GM12872 (cell line): ENCODE measurements at regions not wholly inside any gene's neighbourhood (a gene's known extent, or its start where the extent isn't known, plus 50 kb on each side); places are given as distances from the start of the nearest gene placed in this dataset.

ENCODE experiments used
- CTCF ChIP-seq: IDR thresholded peaks from 3 replicates; pipeline ENCODE4 v1.5.1; 2011; ENCODE audit warnings: low read depth, mild to moderate bottlenecking, low read length, moderate library complexity; ENCODE audit not compliant: insufficient read depth

- TF ChIP-seq CTCF, result no peak
Measured at GRCh38 chr3:177356113-177356512, 158.8 kb upstream of the TBL1XR1 start.

GRCh38 chr3:177356952-177357351 is 159.7 kb upstream of the TBL1XR1 start:
- no peak for TF ChIP-seq CTCF

DNA sequence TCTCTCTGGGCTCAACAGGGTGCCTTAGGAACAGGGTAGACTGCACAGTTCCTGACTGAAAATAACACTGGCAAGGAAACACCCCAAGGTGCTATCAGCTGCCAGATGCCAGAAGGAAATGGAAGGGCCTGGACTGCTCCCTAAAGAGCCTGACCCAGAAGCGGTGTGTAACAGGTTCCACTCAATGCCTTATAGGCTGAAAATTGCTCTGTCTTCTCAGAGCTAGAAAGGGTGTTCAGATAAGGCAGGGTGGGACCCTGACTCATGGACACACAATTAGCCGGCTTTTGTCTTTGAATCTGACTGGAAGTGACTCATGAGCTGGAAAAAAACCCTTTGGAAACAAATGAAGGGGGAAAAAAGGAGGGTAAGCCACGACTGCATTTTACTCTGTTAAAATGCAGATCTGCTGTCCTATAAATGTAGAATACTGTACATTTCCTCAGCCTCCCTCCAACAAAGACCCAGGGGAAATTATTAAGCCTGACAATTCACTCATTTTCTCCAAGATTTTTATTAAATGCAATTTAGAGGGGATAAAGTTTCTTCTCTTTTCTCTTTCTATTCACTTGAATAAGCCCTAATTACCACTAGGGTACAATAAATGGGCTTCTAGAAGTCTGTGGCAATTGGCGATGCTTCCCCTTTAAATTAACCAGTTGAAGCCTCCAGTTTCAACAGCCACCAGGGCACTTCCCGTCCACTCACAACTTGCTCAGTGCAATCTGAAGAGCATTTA is 160.2 kb upstream of the TBL1XR1 start:
- peak; percentile 9; the same call in 1 of the 3 replicates for TF ChIP-seq CTCF

DNA sequence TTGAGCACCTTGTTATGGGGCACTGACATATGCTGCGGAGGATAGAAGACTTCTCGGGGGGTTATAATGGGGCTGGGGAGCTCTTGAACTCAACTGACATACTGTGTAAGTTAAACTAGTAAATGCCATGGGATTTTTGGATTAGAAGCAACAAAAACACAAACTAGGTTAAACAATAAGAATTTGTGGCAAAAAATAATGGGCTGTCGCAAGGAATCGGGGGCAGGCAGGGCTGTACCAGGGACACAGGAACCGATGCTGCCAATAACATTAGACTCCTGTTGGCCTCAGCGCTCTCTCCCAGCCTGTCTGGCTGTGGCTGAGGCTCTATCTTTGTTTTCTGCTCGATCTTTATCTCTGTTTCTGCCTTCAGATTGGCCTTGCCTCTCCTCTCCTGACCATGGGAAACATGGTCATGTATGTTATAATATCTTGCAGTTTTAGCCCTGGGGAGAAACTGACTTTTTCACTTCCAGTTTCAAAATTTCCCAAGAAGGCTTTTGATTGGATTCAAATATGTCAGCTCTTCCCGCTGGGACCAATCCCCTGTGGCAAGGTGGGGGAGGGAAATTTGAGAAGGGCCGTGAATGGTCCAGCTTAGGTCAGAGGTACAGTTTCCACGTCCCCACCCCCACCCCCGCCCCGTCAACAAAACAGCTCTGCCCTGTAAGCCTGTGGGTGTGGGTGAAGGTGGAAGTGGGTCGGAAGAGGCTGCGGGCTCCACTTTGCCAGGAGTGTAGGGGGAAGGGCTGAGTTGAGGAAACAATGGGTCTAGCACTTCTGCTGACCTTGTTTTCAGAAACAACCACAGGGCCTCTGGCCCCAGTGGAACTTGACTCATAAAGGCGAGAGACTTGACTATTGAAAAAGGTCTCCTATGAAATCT is 161.1 kb upstream of the TBL1XR1 start:
- TF ChIP-seq CTCF, result 0 out of 3 replicates have a peak, but pooled peaks have one; percentile 9

GRCh38 chr3:177358977-177359592 is 161.8 kb upstream of the TBL1XR1 start:
- TF ChIP-seq CTCF, result no peak

DNA sequence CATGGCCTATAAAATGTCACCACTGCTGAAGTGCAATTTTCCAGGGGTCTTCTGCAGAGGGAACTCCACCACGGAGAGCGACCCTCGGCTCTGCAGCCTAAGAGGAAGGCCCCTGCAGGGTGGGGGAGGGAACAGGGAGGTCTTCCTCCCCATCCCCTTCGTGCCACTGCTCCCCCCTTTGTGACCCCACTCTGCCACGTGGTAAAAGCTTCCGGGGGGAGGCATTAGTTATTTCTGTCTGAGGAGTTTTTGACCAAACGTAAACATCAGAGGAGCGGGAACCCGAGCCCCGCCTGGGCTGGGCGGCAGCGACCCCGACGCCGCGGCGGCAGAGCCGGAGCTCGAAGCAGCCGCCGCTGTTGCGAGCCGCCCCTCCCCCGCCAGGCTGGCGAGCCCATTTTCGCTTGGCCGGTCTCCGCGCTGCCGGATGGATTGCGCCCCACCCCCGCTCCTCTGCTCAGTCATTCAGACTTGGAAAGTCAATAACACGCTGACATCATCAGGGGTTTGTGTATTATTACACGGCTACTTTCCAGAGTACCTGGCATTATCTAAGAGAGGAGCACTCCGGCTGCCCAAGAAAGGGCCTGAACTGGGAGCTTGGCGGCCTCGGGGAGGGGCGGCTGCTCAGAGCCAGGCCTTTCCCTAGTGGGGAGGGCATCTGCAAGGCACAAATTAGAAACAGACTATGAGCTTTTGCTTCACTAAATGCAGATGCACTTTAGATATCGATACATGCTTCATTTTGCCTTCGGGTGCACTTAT is 162.5 kb upstream of the TBL1XR1 start:
- TF ChIP-seq CTCF, result 0 out of 3 replicates have a peak, but pooled peaks have one; percentile 8
